ENCODE measurements at regions not wholly inside any gene's neighbourhood (a gene's known extent, or its start where the extent isn't known, plus 50 kb on each side); places are given as distances from the start of the nearest gene placed in this dataset.

- Mint-ChIP-seq H3K27me3 (peaks cover 8% of the 10 kb centered on the region), H3K4me1 (ENCODE audit: low read depth) (no peaks in the 10 kb centered on the region), H3K27ac (no peak overlapping the region), H3K36me3 (ENCODE audit: low read depth) (no peaks in the 10 kb centered on the region), H3K9me3 (no peaks in the 10 kb centered on the region), H3K4me3 (no peak overlapping the region)
- ATAC-seq (ENCODE audit: poor library complexity) (no peak), DNase-seq (no peak)
- POLR2A ChIA-PET: interaction anchor here (0.5 kb wide), 1 partner anchor 65 kb away, joined by 4 read pairs; no protein-coding TSS in a partner anchor
- Histone ChIP-seq H3K27ac (ENCODE audit: low read depth in 1 of 2, low read length in 2 of 2) (no peak overlapping the region), H3K27me3 (ENCODE audit: control insufficient read depth in 1 of 2, insufficient read depth in 2 of 2, low read length in 2 of 2) (no peaks in the 10 kb centered on the region), H3K9me3 (ENCODE audit: control insufficient read depth in 1 of 2, insufficient read depth in 1 of 2, low read length in 2 of 2) (no peaks in the 10 kb centered on the region), H3K4me3 (ENCODE audit: low read length) (no peak overlapping the region), H3K36me3 (ENCODE audit: insufficient read depth, low read length) (no peaks in the 10 kb centered on the region), H3K4me1 (ENCODE audit: insufficient read depth, low read length) (no peaks in the 10 kb centered on the region)
- intact Hi-C loops (cut with DNase I, micrococcal nuclease): no loop called here
- CTCF ChIA-PET: no interaction called here
- no peak for TF ChIP-seq CTCF (IDR thresholded peaks at IDR 0.05)
Measured at GRCh38 chrX:151279161-151279560, 102.8 kb downstream of the GPR50 start.

GRCh38 chrX:151287954-151288353, 109.1 kb upstream of the VMA21 start:
- Histone ChIP-seq H3K27ac (ENCODE audit: low read depth in 1 of 2, low read length in 2 of 2) (no peak overlapping the region), H3K36me3 (ENCODE audit: insufficient read depth, low read length) (no peaks in the 10 kb centered on the region), H3K4me3 (ENCODE audit: low read length) (no peak overlapping the region), H3K4me1 (ENCODE audit: insufficient read depth, low read length) (no peaks in the 10 kb centered on the region), H3K9me3 (ENCODE audit: control insufficient read depth in 1 of 2, insufficient read depth in 1 of 2, low read length in 2 of 2) (no peaks in the 10 kb centered on the region), H3K27me3 (ENCODE audit: control insufficient read depth in 1 of 2, insufficient read depth in 2 of 2, low read length in 2 of 2) (no peaks in the 10 kb centered on the region)
- Mint-ChIP-seq H3K4me1 (ENCODE audit: low read depth) (no peaks in the 10 kb centered on the region), H3K4me3 (no peak overlapping the region), H3K27me3 (peaks cover 4% of the 10 kb centered on the region), H3K9me3 (no peaks in the 10 kb centered on the region), H3K27ac (no peak overlapping the region), H3K36me3 (ENCODE audit: low read depth) (no peaks in the 10 kb centered on the region)
- TF ChIP-seq CTCF (IDR thresholded peaks at IDR 0.05): no peak
- POLR2A ChIA-PET: no interaction called here
- intact Hi-C loops (cut with DNase I, micrococcal nuclease): no loop called here
- ATAC-seq (ENCODE audit: poor library complexity) (no peak), DNase-seq (no peak)
- CTCF ChIA-PET: no interaction called here

- H3K4me3 Mint-ChIP-seq: no peak overlapping the region
- CTCF ChIA-PET: no interaction called here
- no peak for ATAC-seq (ENCODE audit: poor library complexity)
- H3K4me1 Mint-ChIP-seq (ENCODE audit: low read depth): peaks cover 2% of the 10 kb centered on the region
- DNase-seq: no peak
- no peak for TF ChIP-seq CTCF (IDR thresholded peaks at IDR 0.05)
- no peaks in the 10 kb centered on the region for H3K4me1 ChIP-seq (ENCODE audit: insufficient read depth, low read length)
- intact Hi-C loops (cut with DNase I, micrococcal nuclease): no loop called here
- no peak overlapping the region for H3K27ac ChIP-seq (ENCODE audit: low read depth in 1 of 2, low read length in 2 of 2)
- peaks cover 15% of the 10 kb centered on the region for H3K27me3 Mint-ChIP-seq
- no peak overlapping the region for H3K4me3 ChIP-seq (ENCODE audit: low read length)
- no peaks in the 10 kb centered on the region for H3K27me3 ChIP-seq (ENCODE audit: control insufficient read depth in 1 of 2, insufficient read depth in 2 of 2, low read length in 2 of 2)
- POLR2A ChIA-PET: no interaction called here
- H3K27ac Mint-ChIP-seq: no peak overlapping the region
- H3K36me3 Mint-ChIP-seq (ENCODE audit: low read depth): no peaks in the 10 kb centered on the region
- no peaks in the 10 kb centered on the region for H3K9me3 Mint-ChIP-seq
- no peaks in the 10 kb centered on the region for H3K36me3 ChIP-seq (ENCODE audit: insufficient read depth, low read length)
- no peaks in the 10 kb centered on the region for H3K9me3 ChIP-seq (ENCODE audit: control insufficient read depth in 1 of 2, insufficient read depth in 1 of 2, low read length in 2 of 2)
Measured at GRCh38 chrX:151323054-151323453, 74.0 kb upstream of the VMA21 start.
